H9 (cell line): ENCODE measurements at regions not wholly inside any gene's neighbourhood (a gene's known extent, or its start where the extent isn't known, plus 50 kb on each side); places are given as distances from the start of the nearest gene placed in this dataset.

ENCODE experiments used
- DNase-seq: peaks from one replicate; pipeline ENCODE4 v3.0.0-alpha.2; 2017
- H2AFZ ChIP-seq: one replicate; pipeline ENCODE4 v1.6.1; 2013; ENCODE audit warnings: mild to moderate bottlenecking, low read length, control low read depth, moderate library complexity
- H2AK5ac ChIP-seq: 2 replicates; pipeline ENCODE4 v1.6.1; 2013; ENCODE audit warnings: low read length, control low read depth, mixed read lengths; ENCODE audit not compliant: insufficient read length
- H2BK120ac ChIP-seq: one replicate; pipeline ENCODE4 v1.6.1; 2013; ENCODE audit warnings: low read depth, mild to moderate bottlenecking, low read length, control low read depth, inconsistent platforms; ENCODE audit not compliant: poor library complexity, severe bottlenecking
- H2BK12ac ChIP-seq: 2 replicates; pipeline ENCODE4 v1.6.1; 2013; ENCODE audit warnings: low read length, control low read depth, mixed read lengths, low read depth; ENCODE audit not compliant: insufficient read length
- H2BK15ac ChIP-seq: 2 replicates; pipeline ENCODE4 v1.6.1; 2013; ENCODE audit warnings: low read depth, low read length, control low read depth
- H2BK20ac ChIP-seq: one replicate; pipeline ENCODE4 v1.6.1; 2013; ENCODE audit warnings: low read depth, mild to moderate bottlenecking, low read length, control low read depth, inconsistent platforms; ENCODE audit not compliant: poor library complexity, severe bottlenecking
- H2BK5ac ChIP-seq: 2 replicates; pipeline ENCODE4 v1.6.1; 2013; ENCODE audit warnings: low read length, control low read depth, mixed read lengths; ENCODE audit not compliant: insufficient read length
- H3K14ac ChIP-seq: 2 replicates; pipeline ENCODE4 v1.6.1; 2013; ENCODE audit warnings: low read length, control low read depth; ENCODE audit not compliant: insufficient read depth
- H3K18ac ChIP-seq: 2 replicates; pipeline ENCODE4 v1.6.1; 2013; ENCODE audit warnings: low read depth, mild to moderate bottlenecking, mixed read lengths, low read length, control low read depth; ENCODE audit not compliant: insufficient read length
- H3K23ac ChIP-seq: 2 replicates; pipeline ENCODE4 v1.6.1; 2013; ENCODE audit warnings: low read length, control low read depth, mixed read lengths, low read depth; ENCODE audit not compliant: insufficient read length
- H3K23me2 ChIP-seq: 2 replicates; pipeline ENCODE4 v1.6.1; 2013; ENCODE audit warnings: low read depth, mild to moderate bottlenecking, mixed read lengths, low read length, control low read depth; ENCODE audit not compliant: insufficient read length, poor library complexity, severe bottlenecking
- H3K27ac ChIP-seq: 2 replicates; pipeline ENCODE4 v1.5.1; 2013; ENCODE audit warnings: low read length, control low read depth, mixed read lengths, low read depth; ENCODE audit not compliant: insufficient read length
- H3K27me3 ChIP-seq: 2 replicates; pipeline ENCODE4 v1.6.1; 2013; ENCODE audit warnings: low read length, control low read depth, inconsistent platforms; ENCODE audit not compliant: insufficient read depth
- H3K4ac ChIP-seq: 2 replicates; pipeline ENCODE4 v1.6.1; 2013; ENCODE audit warnings: low read depth, mild to moderate bottlenecking, control low read depth, inconsistent platforms, low read length, moderate library complexity
- H3K4me1 ChIP-seq: 2 replicates; pipeline ENCODE4 v1.6.1; 2013; ENCODE audit warnings: low read length, control low read depth, inconsistent platforms; ENCODE audit not compliant: insufficient read depth
- H3K4me2 ChIP-seq: 2 replicates; pipeline ENCODE4 v1.6.1; 2013; ENCODE audit warnings: low read length, control low read depth, mixed read lengths; ENCODE audit not compliant: insufficient read length, insufficient read depth
- H3K56ac ChIP-seq: 2 replicates; pipeline ENCODE4 v1.6.1; 2013; ENCODE audit warnings: low read depth, mild to moderate bottlenecking, mixed read lengths, low read length, control low read depth; ENCODE audit not compliant: insufficient read length
- H3K79me1 ChIP-seq: 2 replicates; pipeline ENCODE4 v1.6.1; 2013; ENCODE audit warnings: low read depth, mild to moderate bottlenecking, moderate library complexity, low read length, control low read depth, inconsistent platforms; ENCODE audit not compliant: insufficient read depth, poor library complexity, severe bottlenecking
- H3K79me2 ChIP-seq: 2 replicates; pipeline ENCODE4 v1.6.1; 2013; ENCODE audit warnings: low read length, control low read depth, inconsistent platforms; ENCODE audit not compliant: insufficient read depth
- H3K9ac ChIP-seq: 2 replicates; pipeline ENCODE4 v1.6.1; 2013; ENCODE audit warnings: low read length, control low read depth, mixed read lengths; ENCODE audit not compliant: insufficient read length; ENCODE audit errors: extremely low read depth
- H3K9me3 ChIP-seq: one replicate; pipeline ENCODE4 v1.6.1; 2013; ENCODE audit warnings: low read depth, low read length, inconsistent platforms; ENCODE audit not compliant: control insufficient read depth
- H3T11ph ChIP-seq: one replicate; pipeline ENCODE4 v1.6.1; 2013; ENCODE audit warnings: mild to moderate bottlenecking, low read length, control low read depth, inconsistent platforms
- H4K20me1 ChIP-seq: one replicate; pipeline ENCODE4 v1.6.1; 2013; ENCODE audit not compliant: control insufficient read depth, insufficient read length, insufficient read depth
- H4K5ac ChIP-seq: 2 replicates; pipeline ENCODE4 v1.6.1; 2013; ENCODE audit warnings: low read depth, mild to moderate bottlenecking, mixed read lengths, low read length, control low read depth; ENCODE audit not compliant: insufficient read length
- H4K8ac ChIP-seq: replicated peaks from 2 replicates; pipeline ENCODE4 v1.6.1; 2013; ENCODE audit warnings: low read length, control low read depth, mixed read lengths, low read depth; ENCODE audit not compliant: insufficient read length
- H4K91ac ChIP-seq: 2 replicates; pipeline ENCODE4 v1.6.1; 2013; ENCODE audit warnings: low read depth, mild to moderate bottlenecking, moderate library complexity, mixed read lengths, low read length, control low read depth; ENCODE audit not compliant: insufficient read length
- H3K27ac Mint-ChIP-seq, 3 experiments: 2 replicates in 2 of 3; 3 replicates in 1 of 3; pipeline ENCODE4 v1.8.0; 2020 to 2021; ENCODE audit warnings: mixed read lengths in 3 of 3, mild to moderate bottlenecking in 1 of 3, moderate library complexity in 1 of 3
- H3K27me3 Mint-ChIP-seq: 2 replicates; pipeline ENCODE4 v1.8.0; 2021; ENCODE audit warnings: low read depth, mild to moderate bottlenecking, moderate library complexity, mixed read lengths
- H3K36me3 Mint-ChIP-seq, 3 experiments: 2 replicates in 2 of 3; 3 replicates in 1 of 3; pipeline ENCODE4 v1.8.0; 2020 to 2021; ENCODE audit warnings: low read depth in 3 of 3, mixed read lengths in 3 of 3; ENCODE audit not compliant: insufficient read depth in 1 of 3
- H3K4me1 Mint-ChIP-seq, 2 experiments: 2 replicates each; pipeline ENCODE4 v1.8.0; 2020; ENCODE audit warnings: mixed read lengths in 2 of 2
- H3K4me3 Mint-ChIP-seq, 2 experiments: 2 replicates in 1 of 2; 3 replicates in 1 of 2; pipeline ENCODE4 v1.8.0; 2020 to 2021; ENCODE audit warnings: mild to moderate bottlenecking in 2 of 2, mixed read lengths in 2 of 2, moderate library complexity in 1 of 2
- H3K9me3 Mint-ChIP-seq, 2 experiments: 2 replicates in 1 of 2; 3 replicates in 1 of 2; pipeline ENCODE4 v1.8.0; 2020; ENCODE audit warnings: mild to moderate bottlenecking in 2 of 2, mixed read lengths in 2 of 2, moderate library complexity in 1 of 2
- WGBS: extraction: QIAGEN DNeasy Blood & Tissue Kit; methylation state at CpG from one replicate; pipeline ENCODE4 v1.1.7; 2013; ENCODE audit warnings: missing lambda C conversion rate, low lambda C conversion rate, mixed read lengths; ENCODE audit not compliant: insufficient read length; ENCODE audit errors: extremely low coverage; 5-methylcytosine and 5-hydroxymethylcytosine counted together
- TF ChIP-seq, protein P1 (sequence below): fragments of 200-600 bp; sonication (generic); conservative IDR thresholded peaks from 3 replicates; pipeline ENCODE4 v1.8.0; 2021; ENCODE audit warnings: antibody characterized with exemption, mild to moderate bottlenecking

GRCh38 chr1:194774535-194774934, 1588.1 kb upstream of the B3GALT2 start:
- no peak for DNase-seq
- Histone ChIP-seq H2AFZ (no peak overlapping the region), H3K4ac (no peak overlapping the region), H3K27ac (no peak overlapping the region), H2BK5ac (no peak overlapping the region), H2BK12ac (no peak overlapping the region), H3K9me3 (no peaks in the 10 kb centered on the region), H3K14ac (no peak overlapping the region), H2BK15ac (no peak overlapping the region), H3K9ac (no peak overlapping the region), H3K79me2 (no peaks in the 10 kb centered on the region), H2BK20ac (no peak overlapping the region), H3K4me1 (no peaks in the 10 kb centered on the region), H3K18ac (no peak overlapping the region), H2BK120ac (no peak overlapping the region), H3K27me3 (no peaks in the 10 kb centered on the region), H3K23ac (no peak overlapping the region), H3T11ph (no peak overlapping the region), H2AK5ac (no peak overlapping the region), H4K91ac (no peak overlapping the region), H3K4me2 (no peak overlapping the region), H3K56ac (no peak overlapping the region), H3K23me2 (no peaks in the 10 kb centered on the region), H3K79me1 (no peaks in the 10 kb centered on the region), H4K5ac (no peak overlapping the region), H4K20me1 (no peaks in the 10 kb centered on the region), H4K8ac (no peak overlapping the region)
- TF ChIP-seq, protein P1, sequence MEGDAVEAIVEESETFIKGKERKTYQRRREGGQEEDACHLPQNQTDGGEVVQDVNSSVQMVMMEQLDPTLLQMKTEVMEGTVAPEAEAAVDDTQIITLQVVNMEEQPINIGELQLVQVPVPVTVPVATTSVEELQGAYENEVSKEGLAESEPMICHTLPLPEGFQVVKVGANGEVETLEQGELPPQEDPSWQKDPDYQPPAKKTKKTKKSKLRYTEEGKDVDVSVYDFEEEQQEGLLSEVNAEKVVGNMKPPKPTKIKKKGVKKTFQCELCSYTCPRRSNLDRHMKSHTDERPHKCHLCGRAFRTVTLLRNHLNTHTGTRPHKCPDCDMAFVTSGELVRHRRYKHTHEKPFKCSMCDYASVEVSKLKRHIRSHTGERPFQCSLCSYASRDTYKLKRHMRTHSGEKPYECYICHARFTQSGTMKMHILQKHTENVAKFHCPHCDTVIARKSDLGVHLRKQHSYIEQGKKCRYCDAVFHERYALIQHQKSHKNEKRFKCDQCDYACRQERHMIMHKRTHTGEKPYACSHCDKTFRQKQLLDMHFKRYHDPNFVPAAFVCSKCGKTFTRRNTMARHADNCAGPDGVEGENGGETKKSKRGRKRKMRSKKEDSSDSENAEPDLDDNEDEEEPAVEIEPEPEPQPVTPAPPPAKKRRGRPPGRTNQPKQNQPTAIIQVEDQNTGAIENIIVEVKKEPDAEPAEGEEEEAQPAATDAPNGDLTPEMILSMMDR = no peak
- Mint-ChIP-seq H3K36me3 (no peaks in the 10 kb centered on the region), H3K27me3 (no peaks in the 10 kb centered on the region), H3K27ac (no peak overlapping the region), H3K4me3 (no peak overlapping the region), H3K4me1 (no peaks in the 10 kb centered on the region), H3K9me3 (no peaks in the 10 kb centered on the region; a peak in 1 of 5 replicates)
- WGBS = no CpG with 5 or more reads among the region's 2 CpGs
